IMR-90 (cell line): ENCODE measurements at regions not wholly inside any gene's neighbourhood (a gene's known extent, or its start where the extent isn't known, plus 50 kb on each side); places are given as distances from the start of the nearest gene placed in this dataset.

Source experiments
- BHLHE40 ChIP-seq: fragments of 150-350 bp; IDR thresholded peaks from 2 replicates; pipeline ENCODE4 v1.6.1; 2016; ENCODE audit warnings: mild to moderate bottlenecking, low read depth, low read length
- CHD1 ChIP-seq: IDR thresholded peaks from 2 replicates; pipeline ENCODE4 v1.6.1; 2012; ENCODE audit warnings: low read depth, low read length, improper control_type of control experiment
- FOS ChIP-seq: fragments of 150-350 bp; IDR thresholded peaks from 2 replicates; pipeline ENCODE4 v1.6.1; 2016; ENCODE audit warnings: low read depth, low read length
- MAFK ChIP-seq: IDR thresholded peaks from 2 replicates; pipeline ENCODE4 v1.6.1; 2012; ENCODE audit warnings: low read depth, low read length, improper control_type of control experiment
- MXI1 ChIP-seq: IDR thresholded peaks from 2 replicates; pipeline ENCODE4 v1.6.1; 2012; ENCODE audit warnings: low read depth, mild to moderate bottlenecking, low read length, moderate library complexity, borderline replicate concordance
- NFE2L2 ChIP-seq: fragments of 150-350 bp; IDR thresholded peaks from 2 replicates; pipeline ENCODE4 v1.6.1; 2016; ENCODE audit warnings: low read depth, mild to moderate bottlenecking, low read length
- POLR2A ChIP-seq: IDR thresholded peaks from 2 replicates; pipeline ENCODE4 v1.6.1; 2012; ENCODE audit warnings: mild to moderate bottlenecking, low read depth, low read length
- RAD21 ChIP-seq: IDR thresholded peaks from 2 replicates; pipeline ENCODE4 v1.6.1; 2012; ENCODE audit warnings: low read length, improper control_type of control experiment
- RCOR1 ChIP-seq: IDR thresholded peaks from 2 replicates; pipeline ENCODE4 v1.6.1; 2012; ENCODE audit warnings: mild to moderate bottlenecking, low read length, improper control_type of control experiment; ENCODE audit not compliant: insufficient replicate concordance
- RFX5 ChIP-seq: IDR thresholded peaks from 2 replicates; pipeline ENCODE4 v1.8.0; 2012; ENCODE audit warnings: low read depth, mild to moderate bottlenecking, low read length, moderate library complexity
- SMC3 ChIP-seq: fragments of 150-350 bp; IDR thresholded peaks from 2 replicates; pipeline ENCODE4 v1.6.1; 2016; ENCODE audit warnings: low read depth, mild to moderate bottlenecking, antibody characterized with exemption, low read length, moderate library complexity
- USF2 ChIP-seq: fragments of 150-350 bp; IDR thresholded peaks from 2 replicates; pipeline ENCODE4 v1.6.1; 2017; ENCODE audit warnings: mild to moderate bottlenecking, antibody characterized with exemption, low read length, low read depth
- TF ChIP-seq, protein P1 (sequence below): conservative IDR thresholded peaks from 2 replicates; pipeline ENCODE4 v1.5.1; 2012; ENCODE audit warnings: mild to moderate bottlenecking, low read depth, low read length, improper control_type of control experiment
- TF ChIP-seq, protein P2 (sequence below): fragments of 150-350 bp; IDR thresholded peaks from 2 replicates; pipeline ENCODE4 v1.6.1; 2016; ENCODE audit warnings: low read depth, mild to moderate bottlenecking, low read length, moderate library complexity, borderline replicate concordance

DNA sequence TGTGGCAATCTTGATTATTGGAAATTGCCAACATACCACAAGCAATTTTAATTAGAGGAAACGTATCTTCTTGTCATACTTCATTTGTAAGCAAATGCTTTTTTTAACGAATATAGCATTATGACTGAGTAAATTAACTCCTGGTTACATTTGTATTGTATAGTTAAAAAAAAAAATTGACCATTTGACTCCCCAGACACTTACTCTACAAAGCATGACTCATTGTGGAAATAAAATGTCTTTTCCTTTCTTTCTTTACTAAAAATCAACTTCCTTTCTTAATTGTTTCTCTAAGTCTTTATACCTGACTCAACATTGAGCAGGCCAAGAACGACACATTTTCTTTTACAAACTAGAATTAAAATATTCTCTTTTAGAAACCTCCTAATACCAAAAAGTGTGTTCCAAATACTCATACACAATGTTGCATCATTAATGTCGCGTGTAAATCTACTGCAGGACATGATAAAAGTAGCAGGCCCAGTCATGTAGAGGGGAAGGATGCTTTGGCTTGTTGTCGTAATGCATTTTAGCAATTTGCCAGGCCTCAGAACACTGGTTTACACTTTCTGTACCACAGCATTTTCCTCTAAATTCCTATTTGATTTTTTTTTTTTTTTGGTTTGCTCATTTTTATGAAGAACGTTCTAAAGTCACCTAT is 349.6 kb upstream of the KCNH7 start:
- TF ChIP-seq, protein P1, sequence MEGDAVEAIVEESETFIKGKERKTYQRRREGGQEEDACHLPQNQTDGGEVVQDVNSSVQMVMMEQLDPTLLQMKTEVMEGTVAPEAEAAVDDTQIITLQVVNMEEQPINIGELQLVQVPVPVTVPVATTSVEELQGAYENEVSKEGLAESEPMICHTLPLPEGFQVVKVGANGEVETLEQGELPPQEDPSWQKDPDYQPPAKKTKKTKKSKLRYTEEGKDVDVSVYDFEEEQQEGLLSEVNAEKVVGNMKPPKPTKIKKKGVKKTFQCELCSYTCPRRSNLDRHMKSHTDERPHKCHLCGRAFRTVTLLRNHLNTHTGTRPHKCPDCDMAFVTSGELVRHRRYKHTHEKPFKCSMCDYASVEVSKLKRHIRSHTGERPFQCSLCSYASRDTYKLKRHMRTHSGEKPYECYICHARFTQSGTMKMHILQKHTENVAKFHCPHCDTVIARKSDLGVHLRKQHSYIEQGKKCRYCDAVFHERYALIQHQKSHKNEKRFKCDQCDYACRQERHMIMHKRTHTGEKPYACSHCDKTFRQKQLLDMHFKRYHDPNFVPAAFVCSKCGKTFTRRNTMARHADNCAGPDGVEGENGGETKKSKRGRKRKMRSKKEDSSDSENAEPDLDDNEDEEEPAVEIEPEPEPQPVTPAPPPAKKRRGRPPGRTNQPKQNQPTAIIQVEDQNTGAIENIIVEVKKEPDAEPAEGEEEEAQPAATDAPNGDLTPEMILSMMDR, result no peak
- TF ChIP-seq POLR2A (no peak), MAFK (no peak), FOS (no peak), USF2 (no peak), BHLHE40 (no peak), RAD21 (no peak), MXI1 (no peak), CHD1 (no peak), NFE2L2 (no peak), RCOR1 (no peak), SMC3 (no peak), RFX5 (no peak)
- TF ChIP-seq, protein P2, sequence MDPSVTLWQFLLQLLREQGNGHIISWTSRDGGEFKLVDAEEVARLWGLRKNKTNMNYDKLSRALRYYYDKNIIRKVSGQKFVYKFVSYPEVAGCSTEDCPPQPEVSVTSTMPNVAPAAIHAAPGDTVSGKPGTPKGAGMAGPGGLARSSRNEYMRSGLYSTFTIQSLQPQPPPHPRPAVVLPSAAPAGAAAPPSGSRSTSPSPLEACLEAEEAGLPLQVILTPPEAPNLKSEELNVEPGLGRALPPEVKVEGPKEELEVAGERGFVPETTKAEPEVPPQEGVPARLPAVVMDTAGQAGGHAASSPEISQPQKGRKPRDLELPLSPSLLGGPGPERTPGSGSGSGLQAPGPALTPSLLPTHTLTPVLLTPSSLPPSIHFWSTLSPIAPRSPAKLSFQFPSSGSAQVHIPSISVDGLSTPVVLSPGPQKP, result no peak
